AG10803 (cell line): ENCODE measurements at regions not wholly inside any gene's neighbourhood (a gene's known extent, or its start where the extent isn't known, plus 50 kb on each side); places are given as distances from the start of the nearest gene placed in this dataset.

Experiments used
- DNase-seq: peaks from one replicate; pipeline ENCODE4 v3.0.0; 2010; ENCODE audit warnings: low read depth
- H3K4me3 ChIP-seq: 2 replicates; pipeline ENCODE4 v1.5.1; 2011; ENCODE audit warnings: mild to moderate bottlenecking, low read length, control low read depth
- CTCF ChIP-seq: conservative IDR thresholded peaks from 2 replicates; pipeline ENCODE4 v1.5.1; 2011; ENCODE audit warnings: mild to moderate bottlenecking, low read length, control low read depth, inconsistent platforms

GRCh38 chr10:21068026-21068656 is 171.0 kb upstream of the NEBL start:
- no peak for TF ChIP-seq CTCF
- H3K4me3 ChIP-seq: no peak overlapping the region
- DNase-seq: no peak

- no peak for TF ChIP-seq CTCF
- H3K4me3 ChIP-seq: no peak overlapping the region
- no peak for DNase-seq
Observed at GRCh38 chr10:21065621-21066248, 168.6 kb upstream of the NEBL start.

DNA sequence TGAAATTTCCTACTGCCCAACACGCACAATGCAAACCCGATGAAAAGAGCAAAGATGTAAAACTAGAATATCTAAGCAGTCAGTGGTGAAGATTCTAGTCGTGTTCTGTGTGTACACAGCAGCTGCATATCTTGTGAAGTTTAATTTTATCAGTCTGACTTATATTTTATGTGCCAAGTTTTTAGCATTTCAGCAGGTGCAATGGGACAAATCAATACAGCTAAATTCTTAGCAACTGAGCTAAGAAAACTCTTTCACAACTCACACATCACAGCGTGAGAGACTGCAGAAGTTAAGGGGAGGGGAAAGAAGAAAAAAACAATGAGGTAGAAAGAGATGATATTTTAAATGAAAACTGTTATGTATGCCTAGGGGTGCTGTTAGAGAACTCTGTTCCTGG is 164.9 kb upstream of the NEBL start:
- no peak for TF ChIP-seq CTCF
- no peak overlapping the region for H3K4me3 ChIP-seq
- no peak for DNase-seq

GRCh38 chr10:21061184-21061583 is 164.1 kb upstream of the NEBL start:
- TF ChIP-seq CTCF: no peak
- DNase-seq: no peak
- H3K4me3 ChIP-seq: no peak overlapping the region

- TF ChIP-seq CTCF: no peak
- DNase-seq: no peak
- H3K4me3 ChIP-seq: no peak overlapping the region
Observed at GRCh38 chr10:21060626-21061025, 163.5 kb upstream of the NEBL start.

DNA sequence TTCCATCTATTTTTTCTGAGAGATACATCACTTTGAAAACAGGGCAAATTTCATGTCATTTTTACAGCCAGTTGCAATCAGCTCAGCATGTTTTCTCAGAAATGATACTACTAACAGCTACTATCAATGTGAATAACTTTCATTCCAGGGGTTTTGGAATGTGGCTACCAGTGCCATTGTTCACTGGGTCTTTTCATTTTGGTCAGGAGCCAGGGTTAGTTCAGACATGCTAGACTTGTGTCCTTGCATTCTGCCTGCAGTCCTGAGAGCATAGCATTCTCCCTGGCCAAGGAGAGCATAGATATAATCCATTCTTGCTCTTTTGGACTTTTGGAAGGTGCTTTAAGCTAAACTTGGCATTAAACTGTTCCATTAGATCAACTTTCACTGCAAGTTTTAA is 160.9 kb upstream of the NEBL start:
- H3K4me3 ChIP-seq: no peak overlapping the region
- DNase-seq: no peak
- TF ChIP-seq CTCF: no peak

- H3K4me3 ChIP-seq: no peak overlapping the region
- no peak for TF ChIP-seq CTCF
- no peak for DNase-seq
Observed at GRCh38 chr10:21057436-21057835, 160.3 kb upstream of the NEBL start.
